T-helper 1 cell treated with Interleukin-12 subunit alpha and Interleukin-12 subunit beta and Interleukin-4 antibody, amounts not matched to agents 30 ng/mL and 1 ng/mL, for 36 hours (primary cell): ENCODE measurements at regions not wholly inside any gene's neighbourhood (a gene's known extent, or its start where the extent isn't known, plus 50 kb on each side); places are given as distances from the start of the nearest gene placed in this dataset.

Experiments used
- intact Hi-C: fragments of 100-400 bp; cut with micrococcal nuclease; formaldehyde crosslinking; loops from one replicate; pipeline ENCODE4 v1.15.1; 2024

DNA sequence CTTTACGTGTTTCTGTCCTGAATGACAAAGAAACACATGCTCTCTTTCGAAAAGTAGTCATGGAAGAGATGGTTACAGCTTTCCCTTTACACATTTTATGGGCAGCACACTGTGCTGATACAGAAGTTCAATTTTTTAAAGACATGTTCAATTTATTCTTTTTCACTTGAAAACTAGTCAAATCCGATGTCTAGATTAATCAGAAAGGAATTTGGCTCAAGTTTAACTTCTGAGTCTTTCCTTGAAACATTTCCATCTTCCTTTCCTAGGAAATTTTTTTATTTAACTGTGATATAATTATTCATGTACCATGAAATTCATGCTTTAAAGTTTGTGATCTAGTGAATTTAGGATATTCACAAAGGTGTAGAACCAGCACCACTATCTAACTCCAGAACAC is 360.1 kb downstream of the TNS3 start:
- intact Hi-C loops = no loop called here

DNA sequence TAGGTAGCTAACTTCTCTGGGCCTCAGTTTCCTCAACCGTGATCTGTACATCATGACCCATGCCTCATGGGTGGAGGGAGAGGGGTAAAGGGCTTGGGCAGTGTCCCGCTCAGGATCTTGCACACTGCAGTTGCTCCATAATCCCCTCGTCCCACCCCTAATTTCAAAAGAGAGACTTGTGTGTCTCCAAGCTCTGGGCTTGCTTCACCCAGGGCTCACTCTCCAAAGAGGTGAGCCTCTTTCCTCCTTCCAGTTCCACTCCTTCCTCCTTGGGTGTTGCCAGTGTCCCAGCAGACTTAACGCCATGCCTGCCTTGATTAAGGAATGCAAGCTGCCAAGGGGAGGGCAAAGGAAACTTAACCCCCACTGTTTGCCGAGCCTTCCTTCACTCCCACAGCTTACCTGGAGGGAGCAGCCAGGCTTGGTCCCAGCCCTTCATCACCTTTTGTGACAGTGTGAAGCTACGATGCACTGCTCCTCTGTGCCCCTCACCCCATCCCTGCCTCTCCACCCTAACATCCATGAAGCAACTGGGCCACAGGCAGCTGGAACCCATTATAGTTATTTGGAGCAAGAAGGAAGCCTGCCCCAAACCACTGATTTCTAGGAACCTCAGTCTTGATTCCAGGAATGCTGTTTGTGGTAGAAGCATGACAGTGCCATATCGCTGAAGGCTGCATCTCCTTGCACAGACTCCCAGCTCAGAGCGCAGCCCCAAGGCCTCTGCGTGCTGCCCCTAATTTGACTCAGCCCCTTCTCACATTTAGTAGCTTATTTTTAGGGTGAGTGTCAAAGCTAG is 363.3 kb downstream of the TNS3 start:
- intact Hi-C loops = no loop called here

DNA sequence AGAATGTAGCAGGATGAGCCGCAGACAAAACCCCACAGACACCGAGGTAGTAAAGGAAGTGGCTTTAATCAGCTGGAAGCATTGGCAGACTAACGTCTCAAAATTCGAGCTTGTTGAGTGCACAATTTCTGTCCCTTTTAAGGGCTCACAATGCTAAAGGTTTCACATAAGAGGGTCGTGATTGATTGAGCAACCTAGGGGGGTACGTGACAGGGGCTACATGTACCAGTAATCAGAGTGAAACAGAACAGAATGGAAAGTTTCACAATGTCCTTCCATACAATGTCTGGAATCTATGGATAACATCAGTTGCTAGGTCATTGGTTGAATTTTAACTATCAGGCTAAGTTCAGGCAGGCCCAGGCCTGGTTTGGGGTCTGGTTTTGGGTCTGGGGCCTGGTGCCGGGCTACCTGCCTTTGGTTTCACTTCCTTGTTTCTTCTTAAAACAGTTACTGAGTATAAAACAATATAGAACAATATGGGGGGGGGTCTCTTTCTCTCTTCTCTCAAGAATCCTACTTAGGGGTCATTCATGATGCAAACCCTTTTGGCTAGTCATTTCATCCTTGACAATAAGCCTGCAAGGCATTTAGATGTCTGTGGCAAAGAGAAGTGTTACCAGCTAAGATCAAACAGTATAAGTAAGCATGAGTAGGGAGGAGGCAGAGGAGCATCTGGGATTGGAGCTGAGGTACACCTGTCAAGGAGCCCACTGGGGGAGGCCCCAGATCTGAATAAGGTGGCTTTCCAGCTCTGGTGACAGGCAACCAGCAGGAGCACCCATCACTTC is 364.1 kb downstream of the TNS3 start:
- intact Hi-C loops = no loop called here

DNA sequence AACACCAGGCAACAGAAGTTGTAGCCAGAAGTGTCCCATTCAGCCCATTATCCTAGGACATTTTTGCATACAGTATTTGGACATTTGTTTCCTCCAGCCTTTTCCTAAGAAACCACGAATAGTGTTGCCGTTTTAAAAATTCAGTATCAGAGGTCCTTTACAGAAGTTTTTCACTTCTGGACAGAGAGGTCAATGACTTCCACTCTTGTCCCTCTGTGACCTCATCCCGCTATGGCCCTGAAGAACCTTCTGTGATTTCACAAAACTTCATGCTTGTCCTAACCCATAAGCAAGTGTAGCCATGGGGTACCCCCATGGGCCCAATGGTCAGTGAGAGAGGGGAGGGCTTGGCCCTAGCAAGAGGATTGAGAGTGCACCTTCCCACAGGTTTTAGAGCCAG is 364.8 kb downstream of the TNS3 start:
- intact Hi-C loops = no loop called here

DNA sequence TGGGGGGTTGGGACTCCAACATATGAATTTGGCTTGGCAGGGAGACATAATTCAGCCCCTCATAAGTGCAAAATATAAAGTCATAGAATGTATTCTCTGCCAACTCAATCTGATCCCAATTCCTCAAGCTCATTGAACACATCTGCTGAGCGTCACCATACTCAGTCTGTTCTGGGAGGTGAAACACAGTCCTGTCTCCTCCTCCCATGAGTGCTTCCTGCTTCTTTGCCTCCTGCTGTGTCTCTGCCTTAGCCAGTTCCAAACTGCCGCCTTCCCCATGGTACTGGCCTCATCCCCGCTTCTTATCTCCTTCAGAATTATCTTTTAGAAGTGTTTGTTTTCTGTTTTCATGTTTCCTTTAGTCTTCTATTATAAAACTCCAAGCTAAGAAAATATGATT is 365.5 kb downstream of the TNS3 start:
- intact Hi-C loops = no loop called here

DNA sequence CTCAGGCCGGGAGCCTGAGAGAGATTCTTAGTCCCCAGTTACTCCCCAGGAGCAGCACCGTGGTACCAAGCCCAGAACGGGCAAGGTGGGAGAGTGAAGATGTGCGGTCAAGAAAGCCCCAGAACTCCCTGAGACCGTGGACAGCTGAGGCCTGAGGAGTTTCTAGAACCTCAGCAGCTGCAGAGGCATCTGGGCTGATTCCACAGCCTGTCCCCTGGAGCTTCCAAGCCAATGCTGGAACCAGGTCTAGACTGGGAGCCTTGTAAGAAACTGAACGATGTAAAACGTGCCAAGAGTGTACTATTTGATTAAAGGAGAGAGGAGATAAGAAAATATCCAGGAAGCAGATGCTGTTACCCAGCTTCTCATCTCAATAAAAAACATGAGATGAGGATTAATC is 366.3 kb downstream of the TNS3 start:
- intact Hi-C loops = no loop called here

DNA sequence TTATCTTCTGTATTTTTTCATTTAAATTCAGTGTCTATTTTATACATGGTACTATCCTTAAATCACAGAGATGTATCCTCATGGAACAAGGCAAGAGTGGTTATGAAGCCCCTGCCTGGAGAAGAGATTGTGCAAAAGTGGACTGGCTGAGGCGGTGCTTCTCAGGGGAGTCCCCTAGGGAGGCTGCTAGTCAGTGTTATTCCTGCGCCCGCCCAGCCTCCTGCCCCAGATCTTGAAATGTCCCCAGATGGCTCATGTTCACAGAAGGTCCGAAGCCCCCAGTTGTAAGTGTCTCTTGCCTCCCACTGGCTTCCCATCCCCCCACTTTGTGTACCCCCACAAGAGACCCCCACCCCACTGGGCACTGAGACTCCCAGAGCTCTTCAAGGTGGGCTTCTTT is 366.9 kb downstream of the TNS3 start:
- intact Hi-C loops = no loop called here

DNA sequence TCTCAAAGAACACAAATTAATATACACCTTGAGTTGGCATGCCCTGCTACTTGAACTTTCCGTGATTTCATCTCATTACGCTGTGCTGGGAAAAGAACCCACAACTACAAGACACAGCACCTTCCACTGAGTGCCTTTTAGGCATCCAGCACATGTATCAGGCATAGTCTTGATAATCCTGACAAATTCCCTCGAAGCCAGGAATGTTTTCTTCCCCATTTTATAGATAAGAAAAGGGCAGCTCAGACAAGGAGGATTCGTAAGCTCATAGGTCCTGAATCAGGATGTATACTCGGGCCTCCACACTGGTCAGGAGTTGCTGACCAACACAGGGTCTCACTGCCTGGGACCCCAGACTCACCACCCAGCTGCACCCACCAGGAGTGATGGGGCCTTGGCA is 368.6 kb downstream of the TNS3 start:
- intact Hi-C loops = no loop called here

DNA sequence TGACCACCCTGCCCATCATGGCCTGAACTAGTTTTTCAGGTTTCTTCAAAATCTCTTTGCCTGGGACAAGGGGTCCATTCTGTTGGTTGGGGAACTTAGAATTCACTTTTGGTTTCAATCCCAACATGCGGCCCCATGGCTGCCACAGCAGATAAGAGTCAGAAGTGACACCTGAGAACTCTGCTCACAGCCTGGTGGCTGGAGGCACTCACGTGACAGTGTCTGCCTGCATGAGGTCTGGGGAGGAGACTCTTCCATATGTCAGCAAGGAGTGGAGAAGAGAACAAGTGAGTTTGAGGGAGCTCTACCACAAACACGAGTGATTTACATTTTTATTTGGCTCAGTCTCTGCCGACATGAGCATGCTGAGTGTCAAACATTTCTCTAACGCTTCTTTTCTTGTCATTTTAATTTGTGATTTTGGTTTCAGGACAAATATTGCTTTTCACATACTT is 370.4 kb downstream of the TNS3 start:
- intact Hi-C loops = no loop called here

DNA sequence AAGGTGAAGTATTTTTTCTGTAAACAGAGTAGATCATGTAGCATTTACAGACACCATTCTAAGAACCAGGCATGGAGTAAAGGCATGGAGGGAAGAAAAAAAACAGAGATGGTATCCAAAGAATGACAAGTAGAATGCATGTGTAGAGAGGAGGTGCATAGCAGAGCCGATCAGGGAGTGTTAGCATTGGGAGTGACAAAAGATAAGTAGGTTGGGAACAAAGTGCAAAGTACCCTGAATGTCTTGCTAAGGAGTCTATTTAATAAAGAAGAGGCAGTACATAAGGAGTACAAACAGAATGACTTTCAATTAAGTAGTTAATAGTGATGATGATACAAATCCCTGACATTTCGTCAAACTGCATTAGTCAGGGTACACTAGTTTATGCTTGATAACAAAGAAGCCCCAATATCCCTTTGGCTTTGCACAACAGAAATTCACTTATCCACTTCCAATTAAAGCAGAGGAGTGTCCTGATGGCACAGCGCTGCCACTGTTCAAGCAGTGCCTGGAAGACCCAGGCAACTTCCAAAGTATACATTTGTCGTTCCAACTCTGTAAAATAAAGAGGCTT is 371.5 kb downstream of the TNS3 start:
- intact Hi-C loops = no loop called here

DNA sequence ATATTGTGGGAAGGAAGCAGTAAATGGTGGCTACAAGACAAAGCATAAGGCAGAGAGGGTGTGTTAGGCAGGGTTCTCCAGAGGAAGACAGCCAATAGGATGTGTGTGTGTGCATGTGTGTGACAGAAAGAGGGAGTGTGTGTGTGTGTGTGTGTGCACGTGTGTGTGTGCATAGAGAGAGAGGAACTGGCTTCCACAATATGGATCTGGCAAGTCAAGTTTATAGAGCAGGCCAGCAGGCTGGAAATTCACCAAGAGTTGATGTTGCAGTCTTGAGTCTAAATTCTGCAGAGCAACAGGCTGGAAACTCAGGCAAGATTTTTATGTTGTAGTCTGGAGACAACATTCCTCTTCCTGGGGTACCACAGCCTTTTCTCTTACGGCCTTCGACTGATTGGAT is 374.0 kb downstream of the TNS3 start:
- intact Hi-C loops = no loop called here

DNA sequence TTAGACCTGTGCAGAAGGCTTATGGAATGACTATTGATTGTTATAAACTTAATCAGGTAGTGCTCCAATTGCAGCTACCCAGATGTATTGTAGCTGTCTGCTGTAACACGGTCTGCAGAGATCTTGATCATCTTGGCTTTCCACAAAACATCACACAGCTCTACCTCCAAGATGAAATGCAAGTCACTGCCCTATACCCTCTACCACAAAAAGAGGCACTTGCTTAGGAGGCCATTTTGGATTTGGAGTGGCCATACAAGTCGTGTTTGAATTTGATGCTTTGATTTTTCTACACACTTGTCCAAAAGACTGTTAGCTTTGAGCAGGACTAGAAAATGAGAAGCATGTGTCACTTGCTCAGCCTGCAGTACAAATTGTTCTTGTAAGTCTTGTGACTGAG is 377.2 kb downstream of the TNS3 start:
- intact Hi-C loops = no loop called here

DNA sequence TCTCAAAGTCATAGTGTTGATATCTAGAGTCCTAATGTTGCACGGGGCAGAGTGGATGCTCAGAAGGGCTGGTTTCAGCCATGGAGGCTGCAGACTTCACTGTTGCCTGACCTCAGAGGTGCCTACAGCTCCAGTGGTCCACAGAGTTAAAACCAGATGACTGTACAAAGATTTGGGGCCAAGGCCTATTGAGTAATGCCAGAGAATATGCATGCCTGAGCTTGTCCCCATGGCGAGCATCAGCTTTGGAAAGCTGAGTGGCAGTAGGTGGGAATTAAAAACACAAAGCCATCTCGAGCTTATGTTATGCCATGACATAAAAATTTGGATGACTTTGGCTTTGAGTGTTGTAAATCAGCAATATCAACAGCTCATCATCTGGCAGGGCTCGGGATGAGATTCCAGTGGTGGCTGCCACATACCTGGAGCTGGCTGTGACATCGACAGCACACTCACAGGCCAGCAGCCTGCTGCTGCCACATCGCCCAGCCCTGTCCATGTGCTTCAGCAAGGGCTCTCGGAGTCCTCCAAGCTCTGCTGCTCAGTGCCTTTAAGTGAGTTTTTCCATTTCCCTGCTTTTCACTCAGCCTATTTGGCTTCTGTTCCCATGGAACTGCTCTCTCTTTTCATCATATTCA is 379.6 kb downstream of the TNS3 start:
- intact Hi-C loops = no loop called here

DNA sequence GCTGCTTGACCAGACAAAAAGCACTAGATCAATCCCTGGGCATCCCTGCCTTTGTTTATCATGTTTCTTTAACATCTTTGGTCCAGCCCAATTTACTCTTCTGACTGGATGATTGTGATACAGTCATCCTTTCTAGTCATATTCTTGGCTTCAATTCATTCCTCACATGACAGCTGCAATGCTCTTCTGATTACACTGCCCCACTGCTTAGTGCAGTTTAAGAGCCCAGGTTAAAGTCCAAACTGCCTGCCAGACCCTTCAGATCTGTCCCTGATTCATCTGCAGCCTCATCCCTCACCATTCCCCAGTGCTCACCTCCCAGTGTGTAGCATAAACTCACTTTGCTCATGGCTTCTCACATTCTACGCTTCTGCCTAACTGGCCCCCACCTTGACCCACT is 383.8 kb downstream of the TNS3 start:
- intact Hi-C loops = no loop called here

DNA sequence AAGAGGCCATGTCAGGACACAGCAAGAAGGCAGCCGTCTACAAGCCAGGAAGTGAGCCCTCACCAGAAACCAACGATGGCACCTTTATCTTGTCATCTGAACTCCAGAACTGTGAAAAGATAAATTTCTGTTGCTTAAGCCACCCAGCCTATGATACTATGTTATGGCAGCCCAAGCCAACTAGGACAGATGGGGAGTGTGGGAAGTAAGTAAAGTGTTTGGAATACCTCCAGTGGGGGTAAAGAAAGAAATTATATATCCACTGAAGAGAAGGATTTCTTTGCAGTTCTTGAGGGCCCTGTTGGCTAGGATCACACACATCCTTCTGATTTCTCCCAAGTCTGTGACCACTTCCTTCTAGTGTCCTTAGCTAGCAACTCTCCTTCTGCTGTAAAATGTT is 384.4 kb downstream of the TNS3 start:
- intact Hi-C loops = no loop called here

DNA sequence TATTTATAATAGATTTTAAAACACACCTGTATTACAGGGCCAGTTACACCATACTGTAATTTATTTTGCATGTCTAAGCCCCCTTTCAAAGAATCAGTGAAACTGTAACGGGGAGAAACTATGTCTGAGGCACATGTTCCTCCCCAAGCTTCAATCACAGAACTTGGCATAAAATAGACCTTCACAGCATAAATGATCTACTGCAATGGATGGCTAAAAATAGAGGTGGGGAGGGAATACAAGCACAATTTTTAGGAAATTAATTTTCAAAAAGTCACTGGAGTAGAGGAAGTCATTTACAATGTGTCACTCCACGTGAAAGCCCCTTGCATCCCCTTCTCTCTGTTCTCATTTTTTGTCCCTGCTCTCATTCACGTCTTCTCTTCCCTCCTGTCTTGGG is 385.2 kb downstream of the TNS3 start:
- intact Hi-C loops = no loop called here

DNA sequence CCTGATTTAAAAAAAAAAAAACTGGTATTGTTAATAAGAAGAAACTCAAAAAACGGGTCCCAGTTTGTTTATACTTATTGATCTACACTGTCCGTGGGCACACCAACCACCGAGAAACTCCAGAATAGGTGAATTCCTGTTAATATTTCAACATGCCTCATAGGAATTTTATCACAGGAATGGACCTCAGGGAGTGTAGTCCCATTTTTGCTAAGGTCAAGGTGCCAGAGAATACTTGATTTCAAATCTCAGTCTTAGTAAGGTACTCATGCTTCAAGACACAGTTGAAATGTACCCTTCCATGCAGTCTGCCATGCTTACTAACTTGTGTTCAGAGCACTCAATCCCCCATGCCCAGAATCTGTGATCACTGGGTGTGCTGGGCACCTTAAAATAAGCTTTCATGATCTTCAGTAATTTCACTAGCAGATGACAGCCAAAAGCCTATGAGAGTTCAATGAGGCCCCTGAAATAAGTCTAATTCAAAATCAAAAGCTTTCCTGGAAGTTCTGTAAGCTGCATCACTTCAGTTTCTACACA is 385.7 kb downstream of the TNS3 start:
- intact Hi-C loops = no loop called here

DNA sequence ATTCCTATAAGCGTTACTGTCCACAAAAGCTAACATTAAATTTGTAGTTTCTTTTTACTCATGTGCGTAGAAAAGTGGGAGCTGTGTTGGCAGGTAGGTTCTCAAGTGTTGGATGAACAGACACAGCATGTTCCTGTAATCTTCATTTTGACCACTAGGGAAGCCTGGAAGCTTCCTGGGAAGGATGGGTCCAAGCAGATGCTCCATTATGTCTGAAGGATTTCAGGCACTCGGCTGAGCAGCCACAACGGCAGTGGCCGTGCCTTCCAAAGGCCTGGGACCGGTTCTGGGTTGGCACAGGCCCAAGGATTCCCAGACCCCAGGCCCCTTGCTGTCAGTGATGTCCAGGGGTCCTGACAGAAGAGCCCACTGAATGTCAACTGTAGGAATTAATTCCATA is 386.3 kb downstream of the TNS3 start:
- intact Hi-C loops = no loop called here

DNA sequence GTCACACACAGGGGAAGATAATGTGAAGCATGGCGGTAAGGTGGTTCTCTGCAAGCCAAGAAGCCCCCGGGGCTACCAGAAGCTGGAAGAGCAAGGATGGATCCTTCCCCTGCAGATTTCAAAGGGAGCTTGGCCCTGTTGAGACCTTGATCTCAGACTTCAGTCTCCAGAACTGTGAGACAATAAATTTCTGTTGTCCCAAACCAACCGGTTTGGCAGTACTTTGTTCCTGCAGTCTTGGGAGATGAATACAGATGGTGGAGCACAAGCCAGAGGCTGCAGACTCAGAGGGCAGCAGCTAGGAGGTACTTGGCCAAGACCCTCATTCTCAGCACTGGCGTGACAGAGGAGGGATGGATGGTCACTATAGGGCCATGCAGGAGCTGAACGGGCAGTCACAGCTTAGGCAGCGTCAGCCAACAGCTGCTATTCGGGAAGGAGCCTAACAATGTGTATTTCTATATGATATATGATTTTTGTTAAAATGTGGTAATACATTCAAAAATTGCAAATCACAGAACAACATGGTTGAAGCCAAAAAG is 387.3 kb downstream of the TNS3 start:
- intact Hi-C loops = no loop called here

DNA sequence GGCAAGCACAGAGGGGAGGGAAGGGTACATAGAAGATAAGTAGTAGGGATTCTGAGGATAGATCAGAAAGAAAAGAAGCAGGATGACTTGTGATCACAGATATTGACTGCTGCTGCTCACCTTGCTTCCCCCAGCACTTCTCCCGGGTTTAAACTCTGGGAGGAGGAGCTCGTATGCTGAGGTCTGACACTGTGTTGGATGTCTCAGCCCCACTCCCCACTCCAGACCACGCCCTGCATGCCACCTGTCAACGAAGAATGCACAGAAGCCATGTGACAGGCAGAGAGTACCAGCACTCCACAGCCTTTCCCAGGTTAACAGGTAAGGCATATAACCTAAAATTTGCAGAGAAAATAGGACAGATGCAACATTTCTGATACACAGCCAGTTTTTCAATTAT is 388.9 kb downstream of the TNS3 start:
- intact Hi-C loops = no loop called here

DNA sequence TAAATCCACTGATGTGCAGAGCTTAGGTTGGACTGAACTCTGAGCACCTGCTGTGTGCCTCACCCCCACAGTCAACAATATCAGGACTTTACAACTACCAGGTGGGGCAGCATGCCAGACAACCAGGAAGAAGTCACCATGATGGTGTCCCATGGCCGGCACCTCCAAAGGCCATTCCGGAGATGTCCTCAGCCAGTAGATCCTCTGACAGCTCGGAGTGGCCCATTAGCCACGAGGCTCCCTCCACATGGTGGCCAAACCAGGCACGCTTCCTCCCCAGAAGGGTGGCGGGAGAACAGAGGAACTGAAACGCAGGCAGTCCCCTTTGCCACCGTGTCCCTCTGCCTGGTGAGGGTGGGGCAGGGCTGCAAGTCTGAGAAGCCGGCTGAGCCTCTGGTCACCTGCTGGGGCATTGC is 390.0 kb downstream of the TNS3 start:
- intact Hi-C loops = no loop called here
